ENCODE measurements at regions not wholly inside any gene's neighbourhood (a gene's known extent, or its start where the extent isn't known, plus 50 kb on each side); places are given as distances from the start of the nearest gene placed in this dataset.

DNA sequence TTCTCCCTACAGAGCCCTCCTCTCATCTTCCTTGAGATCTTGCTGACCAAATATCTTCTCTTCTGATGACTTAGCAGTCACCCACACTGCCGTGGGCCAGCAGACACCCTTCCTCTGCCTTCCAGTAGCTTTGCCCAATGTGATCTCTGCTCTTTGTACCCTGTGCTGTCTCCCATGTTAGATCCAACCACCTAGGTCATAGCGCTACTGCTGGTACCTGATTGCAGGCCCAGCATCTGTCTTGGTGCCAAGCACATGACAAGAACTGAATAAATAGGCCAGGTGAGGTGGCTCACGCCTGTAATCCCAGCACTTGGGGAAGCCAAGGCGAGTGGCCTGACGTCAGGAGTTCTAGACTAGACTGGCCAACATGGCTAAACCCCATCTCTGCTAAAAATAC, 149.7 kb downstream of the TM9SF2 start:
- Histone ChIP-seq H2BK5ac (ENCODE audit: insufficient read length, low read length) (no peak overlapping the region), H2AFZ (ENCODE audit: low read length) (no peak overlapping the region), H3K9ac (ENCODE audit: extremely low read depth, insufficient read length, low read length) (no peak overlapping the region), H2BK15ac (ENCODE audit: low read depth, low read length) (no peak overlapping the region; the same call in 1 of the 2 replicates), H4K20me1 (ENCODE audit: control insufficient read depth, insufficient read depth, insufficient read length) (no peaks in the 10 kb centered on the region), H4K8ac (replicated peaks; ENCODE audit: insufficient read length, low read depth, low read length) (no peak overlapping the region), H2BK12ac (ENCODE audit: insufficient read length, low read depth, low read length) (no peak overlapping the region), H2BK120ac (ENCODE audit: low read depth, low read length, poor library complexity, severe bottlenecking) (no peak overlapping the region), H2BK20ac (ENCODE audit: low read depth, low read length, poor library complexity, severe bottlenecking) (no peak overlapping the region), H3K4me2 (ENCODE audit: insufficient read depth, insufficient read length, low read length) (no peak overlapping the region), H3K56ac (ENCODE audit: insufficient read length, low read depth, low read length) (no peak overlapping the region), H3K4ac (ENCODE audit: low read depth, low read length) (no peak overlapping the region), H3K27me3 (ENCODE audit: insufficient read depth, low read length) (no peaks in the 10 kb centered on the region), H3K23ac (ENCODE audit: insufficient read length, low read depth, low read length) (no peak overlapping the region), H3K14ac (ENCODE audit: insufficient read depth, low read length) (no peak overlapping the region), H3K9me3 (ENCODE audit: control insufficient read depth, low read depth, low read length) (no peaks in the 10 kb centered on the region), H4K5ac (ENCODE audit: insufficient read length, low read depth, low read length) (no peak overlapping the region), H3K79me1 (ENCODE audit: insufficient read depth, low read depth, low read length, poor library complexity, severe bottlenecking) (no peaks in the 10 kb centered on the region), H3K27ac (ENCODE audit: insufficient read length, low read depth, low read length) (no peak overlapping the region), H3K23me2 (ENCODE audit: insufficient read length, low read depth, low read length, poor library complexity, severe bottlenecking) (no peaks in the 10 kb centered on the region), H3K18ac (ENCODE audit: insufficient read length, low read depth, low read length) (no peak overlapping the region), H4K91ac (ENCODE audit: insufficient read length, low read depth, low read length) (no peak overlapping the region), H3K4me1 (ENCODE audit: insufficient read depth, low read length) (no peaks in the 10 kb centered on the region; the same call in 1 of the 2 replicates), H3T11ph (ENCODE audit: low read length) (no peak overlapping the region), H3K79me2 (ENCODE audit: insufficient read depth, low read length) (no peaks in the 10 kb centered on the region), H2AK5ac (ENCODE audit: insufficient read length, low read length) (no peak overlapping the region)
- Mint-ChIP-seq H3K36me3 (ENCODE audit: insufficient read depth in 1 of 3, low read depth in 3 of 3) (no peaks in the 10 kb centered on the region), H3K4me1 (peaks cover 22 to 29% of the 10 kb centered on the region in 2 experiments), H3K9me3 (no peaks in the 10 kb centered on the region), H3K27ac (no peak overlapping the region), H3K27me3 (ENCODE audit: low read depth) (no peaks in the 10 kb centered on the region), H3K4me3 (no peak overlapping the region)
- WGBS (ENCODE audit: extremely low coverage, insufficient read length, low lambda C conversion rate), result no CpG with 5 or more reads among the region's 5 CpGs
- DNase-seq, result no peak
- TF ChIP-seq, protein P1, sequence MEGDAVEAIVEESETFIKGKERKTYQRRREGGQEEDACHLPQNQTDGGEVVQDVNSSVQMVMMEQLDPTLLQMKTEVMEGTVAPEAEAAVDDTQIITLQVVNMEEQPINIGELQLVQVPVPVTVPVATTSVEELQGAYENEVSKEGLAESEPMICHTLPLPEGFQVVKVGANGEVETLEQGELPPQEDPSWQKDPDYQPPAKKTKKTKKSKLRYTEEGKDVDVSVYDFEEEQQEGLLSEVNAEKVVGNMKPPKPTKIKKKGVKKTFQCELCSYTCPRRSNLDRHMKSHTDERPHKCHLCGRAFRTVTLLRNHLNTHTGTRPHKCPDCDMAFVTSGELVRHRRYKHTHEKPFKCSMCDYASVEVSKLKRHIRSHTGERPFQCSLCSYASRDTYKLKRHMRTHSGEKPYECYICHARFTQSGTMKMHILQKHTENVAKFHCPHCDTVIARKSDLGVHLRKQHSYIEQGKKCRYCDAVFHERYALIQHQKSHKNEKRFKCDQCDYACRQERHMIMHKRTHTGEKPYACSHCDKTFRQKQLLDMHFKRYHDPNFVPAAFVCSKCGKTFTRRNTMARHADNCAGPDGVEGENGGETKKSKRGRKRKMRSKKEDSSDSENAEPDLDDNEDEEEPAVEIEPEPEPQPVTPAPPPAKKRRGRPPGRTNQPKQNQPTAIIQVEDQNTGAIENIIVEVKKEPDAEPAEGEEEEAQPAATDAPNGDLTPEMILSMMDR (conservative IDR thresholded peaks at IDR 0.05), result no peak

Data from H9 (cell line).